Left lung (tissue), 4 donors: ENCODE measurements at regions not wholly inside any gene's neighbourhood (a gene's known extent, or its start where the extent isn't known, plus 50 kb on each side); places are given as distances from the start of the nearest gene placed in this dataset.

ENCODE experiments used
- ATAC-seq: fragments of 200-7000 bp; cut with Tn5 transposase; one replicate; pipeline ENCODE4 v1.9.1; 2020; ENCODE audit warnings: moderate library complexity
- DNase-seq, 4 donors: peaks; one replicate each; pipeline ENCODE4 v3.0.0-alpha.2; 2013 to 2020
- H3K27ac ChIP-seq, 2 donors: fragments of 200-600 bp; sonication (generic) in 1 of 2; one replicate each; pipeline versions ENCODE4 v1.5.0 to v1.8.0; 2020 to 2021
- H3K27me3 ChIP-seq, 2 donors: fragments of 200-600 bp; sonication (generic) in 1 of 2; one replicate each; pipeline versions ENCODE4 v1.5.0 to v1.8.0; 2020 to 2021
- H3K36me3 ChIP-seq, 2 donors: fragments of 200-600 bp; sonication (generic) in 1 of 2; one replicate each; pipeline versions ENCODE4 v1.5.0 to v1.8.0; 2020 to 2021
- H3K4me1 ChIP-seq, 2 donors: fragments of 200-600 bp; one replicate each; pipeline ENCODE4 v1.8.0; 2021
- H3K4me3 ChIP-seq, 2 donors: fragments of 200-600 bp; sonication (generic) in 1 of 2; one replicate each; pipeline versions ENCODE4 v1.5.0 to v1.8.0; 2020 to 2021; ENCODE audit warnings: mild to moderate bottlenecking in 1 of 2
- H3K9me3 ChIP-seq, 2 donors: fragments of 200-600 bp; sonication (generic) in 1 of 2; one replicate each; pipeline versions ENCODE4 v1.5.0 to v1.8.0; 2020 to 2021
- intact Hi-C, 2 donors: fragments of 100-400 bp; cut with DNase I; formaldehyde crosslinking; loops; one replicate each; pipeline versions ENCODE4 v1.11.2 to v1.14.2; 2022
- TF ChIP-seq, protein P1 (sequence below), 2 donors: fragments of 200-600 bp; sonication (generic) in 1 of 2; IDR thresholded peaks; one replicate each; pipeline versions ENCODE4 v1.5.0 to v1.8.0; 2021; ENCODE audit warnings: antibody characterized with exemption in 2 of 2
- donor health status: DM: no; HTN: yes; CAD: no.
- donor health status: DM: no; HTN: no; CAD: no.

DNA sequence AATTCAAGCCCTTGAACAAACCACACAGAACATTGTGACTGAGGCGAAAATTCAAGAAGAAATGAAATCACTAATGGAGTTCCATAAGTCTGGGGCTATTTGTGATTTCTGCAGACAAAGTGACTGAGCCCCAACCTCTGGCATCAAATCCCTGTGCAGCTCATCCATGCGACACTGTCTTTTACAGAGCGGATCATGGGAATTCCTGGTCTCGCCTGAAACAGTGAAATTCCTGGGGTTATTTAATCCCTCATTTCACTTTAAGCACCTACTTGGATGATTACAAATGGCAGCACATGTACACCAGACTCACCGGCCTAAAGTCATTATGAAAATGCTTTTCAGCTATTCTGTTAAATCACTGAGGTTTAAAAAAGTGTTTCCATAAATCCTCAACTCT lies 102.4 kb upstream of the CDH4 start:
- no peak overlapping the region for H3K4me3 ChIP-seq
- TF ChIP-seq, protein P1, sequence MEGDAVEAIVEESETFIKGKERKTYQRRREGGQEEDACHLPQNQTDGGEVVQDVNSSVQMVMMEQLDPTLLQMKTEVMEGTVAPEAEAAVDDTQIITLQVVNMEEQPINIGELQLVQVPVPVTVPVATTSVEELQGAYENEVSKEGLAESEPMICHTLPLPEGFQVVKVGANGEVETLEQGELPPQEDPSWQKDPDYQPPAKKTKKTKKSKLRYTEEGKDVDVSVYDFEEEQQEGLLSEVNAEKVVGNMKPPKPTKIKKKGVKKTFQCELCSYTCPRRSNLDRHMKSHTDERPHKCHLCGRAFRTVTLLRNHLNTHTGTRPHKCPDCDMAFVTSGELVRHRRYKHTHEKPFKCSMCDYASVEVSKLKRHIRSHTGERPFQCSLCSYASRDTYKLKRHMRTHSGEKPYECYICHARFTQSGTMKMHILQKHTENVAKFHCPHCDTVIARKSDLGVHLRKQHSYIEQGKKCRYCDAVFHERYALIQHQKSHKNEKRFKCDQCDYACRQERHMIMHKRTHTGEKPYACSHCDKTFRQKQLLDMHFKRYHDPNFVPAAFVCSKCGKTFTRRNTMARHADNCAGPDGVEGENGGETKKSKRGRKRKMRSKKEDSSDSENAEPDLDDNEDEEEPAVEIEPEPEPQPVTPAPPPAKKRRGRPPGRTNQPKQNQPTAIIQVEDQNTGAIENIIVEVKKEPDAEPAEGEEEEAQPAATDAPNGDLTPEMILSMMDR (IDR thresholded peaks at IDR 0.05) = no peak
- no peak for DNase-seq
- intact Hi-C loops = no loop called here
- H3K36me3 ChIP-seq = no peaks in the 10 kb centered on the region
- H3K27me3 ChIP-seq = no peaks in the 10 kb centered on the region
- ATAC-seq = no peak
- H3K27ac ChIP-seq = no peak overlapping the region
- no peaks in the 10 kb centered on the region for H3K4me1 ChIP-seq
- H3K9me3 ChIP-seq = no peaks in the 10 kb centered on the region

DNA sequence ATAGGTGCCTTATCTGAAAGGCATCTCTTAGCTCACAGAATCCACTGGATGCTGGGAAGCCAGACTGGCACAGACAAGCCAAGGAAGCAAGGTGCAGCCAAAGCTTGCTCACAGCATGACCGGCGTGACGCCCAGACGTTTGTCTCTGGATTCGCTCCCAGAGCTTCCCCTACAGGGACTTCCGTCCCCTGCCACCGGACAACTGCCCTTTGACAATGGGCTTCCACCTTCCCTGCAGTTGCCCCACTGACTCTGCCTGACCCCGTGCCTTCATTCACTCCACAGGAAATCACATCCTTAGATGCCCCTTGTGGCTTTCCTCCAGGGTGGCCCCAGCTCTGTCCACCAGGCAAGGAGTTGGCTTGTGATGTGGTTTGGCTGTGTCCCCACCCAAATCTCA lies 94.8 kb upstream of the CDH4 start:
- no peak overlapping the region for H3K4me3 ChIP-seq
- TF ChIP-seq, protein P1 (IDR thresholded peaks at IDR 0.05) = no peak
- ATAC-seq = no peak
- no peaks in the 10 kb centered on the region for H3K4me1 ChIP-seq
- intact Hi-C loops = no loop called here
- no peak for DNase-seq
- no peaks in the 10 kb centered on the region for H3K9me3 ChIP-seq
- H3K36me3 ChIP-seq = no peaks in the 10 kb centered on the region
- H3K27ac ChIP-seq = no peak overlapping the region
- peaks cover 0 to 9% of the 10 kb centered on the region in 2 donors for H3K27me3 ChIP-seq

DNA sequence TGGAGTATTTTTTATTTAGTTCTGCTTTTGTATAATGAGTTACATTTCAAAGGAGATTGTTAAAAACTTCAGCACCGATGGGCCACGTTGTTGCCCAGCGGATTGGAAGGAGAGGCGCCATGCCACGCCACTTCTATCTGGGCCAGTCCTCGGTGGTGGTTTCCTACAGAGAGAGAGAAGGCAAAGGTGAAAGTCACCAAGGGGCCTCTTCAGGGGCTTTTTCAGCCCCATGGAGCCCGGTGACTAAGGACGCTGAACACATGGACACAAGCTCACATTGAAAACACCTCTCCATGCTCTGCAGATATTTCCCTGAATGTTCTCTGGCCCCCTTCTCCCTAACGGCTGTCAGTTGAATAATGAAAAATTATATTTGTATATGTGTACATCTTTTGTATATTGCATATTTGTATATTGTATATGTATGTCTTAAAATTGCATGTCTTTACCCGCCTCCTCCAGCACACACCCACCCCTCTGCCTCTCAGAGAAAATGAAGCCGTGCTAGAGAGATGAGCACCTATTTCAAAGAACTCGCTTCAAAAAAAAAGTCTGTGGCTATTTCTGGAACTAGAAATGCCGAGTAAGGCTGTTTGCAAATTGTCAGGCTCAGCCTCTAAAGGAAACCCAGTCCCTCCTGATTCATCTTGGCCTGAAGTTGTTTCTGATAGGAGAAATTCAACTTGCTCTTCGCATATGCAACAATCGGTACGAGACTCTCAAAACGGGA lies 91.9 kb upstream of the CDH4 start:
- no peak overlapping the region for H3K4me3 ChIP-seq
- no peaks in the 10 kb centered on the region for H3K36me3 ChIP-seq
- intact Hi-C loops = no loop called here
- H3K27me3 ChIP-seq = peaks cover 0 to 24% of the 10 kb centered on the region in 2 donors
- DNase-seq = no peak
- no peak for ATAC-seq
- no peaks in the 10 kb centered on the region for H3K9me3 ChIP-seq
- H3K27ac ChIP-seq = no peak overlapping the region
- TF ChIP-seq, protein P1 (IDR thresholded peaks at IDR 0.05) = no peak
- no peaks in the 10 kb centered on the region for H3K4me1 ChIP-seq

DNA sequence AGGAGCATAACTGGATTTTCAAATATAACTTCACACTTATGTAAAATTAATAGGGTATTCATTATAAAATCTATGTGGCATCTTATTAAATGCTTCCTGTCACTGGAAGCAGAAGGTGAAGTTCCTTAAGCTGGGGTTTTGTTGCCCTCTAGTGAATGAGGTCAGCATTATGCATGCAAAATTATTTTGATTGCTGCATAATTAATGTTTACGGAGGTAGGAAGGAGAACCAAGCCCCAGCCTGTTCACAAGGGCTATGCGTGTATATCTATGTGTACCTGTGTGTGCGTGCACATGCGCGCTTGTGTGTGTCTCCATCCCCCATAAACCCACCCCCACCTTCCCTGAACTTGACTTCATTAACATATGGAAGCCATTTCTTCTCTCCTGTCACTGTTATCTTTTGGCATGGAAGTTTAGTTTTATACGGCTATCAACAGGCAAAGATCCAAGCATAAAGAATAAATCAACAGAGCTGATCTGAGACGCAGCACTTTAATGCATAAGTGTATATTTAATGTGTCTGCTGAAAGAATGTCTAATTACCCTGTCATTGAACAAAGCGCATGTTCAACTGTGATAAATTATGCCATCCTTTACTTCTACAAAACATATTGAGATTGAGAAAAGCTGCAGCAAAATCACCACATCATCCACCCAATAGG lies 90.2 kb upstream of the CDH4 start:
- H3K9me3 ChIP-seq = no peaks in the 10 kb centered on the region
- DNase-seq = peak in 2 of 4 donors; percentile 44 to 59
- H3K4me1 ChIP-seq = no peaks in the 10 kb centered on the region
- intact Hi-C loops = no loop called here
- no peak for ATAC-seq
- no peaks in the 10 kb centered on the region for H3K36me3 ChIP-seq
- peaks cover 0 to 26% of the 10 kb centered on the region in 2 donors for H3K27me3 ChIP-seq
- H3K27ac ChIP-seq = no peak overlapping the region
- H3K4me3 ChIP-seq = no peak overlapping the region
- TF ChIP-seq, protein P1 (IDR thresholded peaks at IDR 0.05) = no peak

DNA sequence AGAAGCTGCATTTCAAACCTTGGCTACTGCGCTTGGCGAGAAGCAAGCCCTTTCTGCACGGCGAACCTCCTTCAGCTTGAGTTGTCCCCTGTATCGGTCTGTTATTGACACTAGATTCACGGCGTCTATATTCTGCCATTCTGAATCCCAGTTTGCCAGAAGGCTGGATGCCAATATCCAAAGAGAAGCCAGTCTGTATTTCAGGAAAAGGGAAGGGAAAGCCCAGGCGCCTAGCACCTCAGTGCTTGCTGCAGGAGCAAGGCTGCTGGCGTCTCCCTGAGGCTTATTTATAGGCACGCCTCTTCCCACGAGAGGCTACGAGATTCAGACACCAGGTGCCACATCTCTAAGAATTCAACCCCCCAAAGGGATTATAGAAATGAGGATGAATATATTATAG lies 89.6 kb upstream of the CDH4 start:
- Histone ChIP-seq H3K27me3 (peaks cover 0 to 26% of the 10 kb centered on the region in 2 donors), H3K9me3 (no peaks in the 10 kb centered on the region), H3K4me1 (no peaks in the 10 kb centered on the region), H3K27ac (no peak overlapping the region), H3K4me3 (no peak overlapping the region), H3K36me3 (no peaks in the 10 kb centered on the region)
- ATAC-seq (no peak), DNase-seq (peak in 2 of 4 donors; percentile 27 to 50)
- intact Hi-C loops = no loop called here
- TF ChIP-seq, protein P1 (IDR thresholded peaks at IDR 0.05) = no peak
